ENCODE measurements at regions not wholly inside any gene's neighbourhood (a gene's known extent, or its start where the extent isn't known, plus 50 kb on each side); places are given as distances from the start of the nearest gene placed in this dataset.

GRCh38 chr13:95382411-95382810 is 81.2 kb upstream of the ABCC4 start:
- TF ChIP-seq POLR2AphosphoS5 (IDR thresholded peaks at IDR 0.05; ENCODE audit: insufficient read depth, low read depth, low read length): no peak
- TF ChIP-seq GATA2 (IDR thresholded peaks at IDR 0.05; ENCODE audit: insufficient read depth, insufficient read length, low read depth, low read length): no peak
- no peak for TF ChIP-seq CTCF (IDR thresholded peaks at IDR 0.05; ENCODE audit: extremely low read depth in 1 of 2, insufficient read depth in 1 of 2, low read depth in 1 of 2, low read length in 2 of 2)
- no peak for TF ChIP-seq POLR2A (IDR thresholded peaks at IDR 0.05; ENCODE audit: low read depth, low read length)
- TF ChIP-seq EZH2 (IDR thresholded peaks at IDR 0.05; ENCODE audit: borderline replicate concordance, low read depth, low read length, severe bottlenecking): no peak
- TF ChIP-seq MAX (IDR thresholded peaks at IDR 0.05; ENCODE audit: insufficient read depth, insufficient read length): no peak
- TF ChIP-seq MYC (IDR thresholded peaks at IDR 0.05; ENCODE audit: low read depth, low read length): no peak
- TF ChIP-seq FOS (IDR thresholded peaks at IDR 0.05; ENCODE audit: borderline replicate concordance, insufficient read depth, low read length): no peak
